PC-9 (cell line): ENCODE measurements at regions not wholly inside any gene's neighbourhood (a gene's known extent, or its start where the extent isn't known, plus 50 kb on each side); places are given as distances from the start of the nearest gene placed in this dataset.

Experiments used
- CTCF ChIP-seq: fragments of 200-600 bp; sonication (generic); conservative IDR thresholded peaks from 2 replicates; pipeline ENCODE4 v1.6.1; 2017; ENCODE audit warnings: mixed run types, antibody characterized with exemption, mild to moderate bottlenecking, moderate library complexity
- EZH2 ChIP-seq: fragments of 200-600 bp; sonication (generic); IDR thresholded peaks from 2 replicates; pipeline ENCODE4 v1.8.0; 2017; ENCODE audit warnings: antibody characterized with exemption, low read depth

DNA sequence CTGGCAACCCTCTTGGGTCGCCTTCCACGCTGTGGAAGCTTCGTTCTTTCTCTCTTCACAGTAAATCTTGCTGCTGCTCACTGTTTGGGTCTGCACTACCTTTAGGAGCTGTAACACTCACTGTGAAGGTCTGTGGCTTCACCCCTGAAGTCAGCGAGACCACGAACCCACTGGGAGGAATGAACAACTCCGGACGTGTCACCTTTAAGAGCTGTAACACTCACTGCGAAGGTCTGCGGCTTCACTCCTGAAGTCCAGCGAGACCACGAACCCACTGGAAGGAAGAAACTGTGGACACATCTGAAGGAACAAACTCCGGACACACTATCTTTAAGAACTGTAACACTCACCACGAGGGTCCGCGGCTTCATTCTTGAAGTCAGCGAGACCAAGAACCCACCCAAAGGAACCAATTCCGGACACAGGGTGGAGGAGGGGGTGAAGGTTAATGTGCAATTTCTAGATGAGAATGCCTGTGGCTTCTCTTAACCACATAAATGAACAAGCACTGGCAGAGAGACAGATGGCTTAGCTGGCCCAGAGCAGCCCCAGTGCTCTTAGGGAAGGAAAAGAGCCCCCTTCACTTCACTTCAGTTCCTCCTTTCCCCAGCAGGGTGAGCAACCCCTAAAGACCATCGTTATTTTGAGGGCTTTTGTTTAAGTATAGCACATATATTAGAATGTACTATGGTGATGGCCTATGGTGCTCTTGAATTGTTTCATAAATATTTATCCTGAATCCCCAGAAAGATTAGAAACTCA is 73.0 kb downstream of the LUZP4 start:
- TF ChIP-seq CTCF = no peak
- TF ChIP-seq EZH2 = no peak
